ENCODE measurements at regions not wholly inside any gene's neighbourhood (a gene's known extent, or its start where the extent isn't known, plus 50 kb on each side); places are given as distances from the start of the nearest gene placed in this dataset.

DNA sequence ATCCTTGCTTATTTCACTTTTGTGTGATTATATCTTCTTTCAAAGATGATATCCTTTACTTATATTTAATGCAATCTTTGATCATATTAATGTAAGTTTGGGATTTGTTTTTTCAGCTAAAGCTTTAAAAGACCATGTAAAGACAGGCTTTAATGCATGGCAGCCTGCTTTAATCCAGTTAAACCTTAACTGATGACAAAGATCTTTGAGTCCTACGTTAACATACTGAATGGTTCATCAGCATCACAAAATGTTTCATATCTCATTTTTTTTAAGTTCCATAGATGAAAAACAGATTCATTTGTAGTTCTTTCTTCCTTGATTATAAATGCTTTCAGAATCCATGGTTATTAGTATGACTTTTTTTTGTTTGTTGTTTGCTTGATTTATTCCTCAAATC, 1102.8 kb downstream of the FSTL5 start:
- Histone ChIP-seq H3K4me3 (ENCODE audit: insufficient read depth, low read length, poor library complexity, severe bottlenecking) (no peak overlapping the region), H3F3A (ENCODE audit: insufficient read depth) (no peaks in the 10 kb centered on the region), H3K9me2 (replicated peaks; ENCODE audit: insufficient read depth, low read length) (no peaks in the 10 kb centered on the region), H3K9ac (ENCODE audit: low read length) (no peak overlapping the region), H2AFZ (ENCODE audit: low read depth, low read length, severe bottlenecking) (no peak overlapping the region), H3K27ac (ENCODE audit: low read depth, low read length) (no peak overlapping the region), H4K20me1 (ENCODE audit: low read depth, low read length) (no peaks in the 10 kb centered on the region), H3K79me2 (ENCODE audit: insufficient read depth, low read length) (no peaks in the 10 kb centered on the region), H3K9me3 (ENCODE audit: insufficient read depth, low read length) (no peaks in the 10 kb centered on the region), H3K27me3 (ENCODE audit: low read length) (no peaks in the 10 kb centered on the region), H3K36me3 (ENCODE audit: low read length) (no peaks in the 10 kb centered on the region), H3K4me2 (ENCODE audit: low read depth, low read length, poor library complexity, severe bottlenecking) (no peak overlapping the region)
- TF ChIP-seq, protein P1, sequence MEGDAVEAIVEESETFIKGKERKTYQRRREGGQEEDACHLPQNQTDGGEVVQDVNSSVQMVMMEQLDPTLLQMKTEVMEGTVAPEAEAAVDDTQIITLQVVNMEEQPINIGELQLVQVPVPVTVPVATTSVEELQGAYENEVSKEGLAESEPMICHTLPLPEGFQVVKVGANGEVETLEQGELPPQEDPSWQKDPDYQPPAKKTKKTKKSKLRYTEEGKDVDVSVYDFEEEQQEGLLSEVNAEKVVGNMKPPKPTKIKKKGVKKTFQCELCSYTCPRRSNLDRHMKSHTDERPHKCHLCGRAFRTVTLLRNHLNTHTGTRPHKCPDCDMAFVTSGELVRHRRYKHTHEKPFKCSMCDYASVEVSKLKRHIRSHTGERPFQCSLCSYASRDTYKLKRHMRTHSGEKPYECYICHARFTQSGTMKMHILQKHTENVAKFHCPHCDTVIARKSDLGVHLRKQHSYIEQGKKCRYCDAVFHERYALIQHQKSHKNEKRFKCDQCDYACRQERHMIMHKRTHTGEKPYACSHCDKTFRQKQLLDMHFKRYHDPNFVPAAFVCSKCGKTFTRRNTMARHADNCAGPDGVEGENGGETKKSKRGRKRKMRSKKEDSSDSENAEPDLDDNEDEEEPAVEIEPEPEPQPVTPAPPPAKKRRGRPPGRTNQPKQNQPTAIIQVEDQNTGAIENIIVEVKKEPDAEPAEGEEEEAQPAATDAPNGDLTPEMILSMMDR (IDR thresholded peaks at IDR 0.05; ENCODE audit: insufficient read depth, low read length, poor library complexity, severe bottlenecking), result no peak
- no peak for TF ChIP-seq EZH2phosphoT487 (conservative IDR thresholded peaks at IDR 0.05; ENCODE audit: low read length)
